Gastrocnemius medialis (tissue), 4 donors: ENCODE measurements at regions not wholly inside any gene's neighbourhood (a gene's known extent, or its start where the extent isn't known, plus 50 kb on each side); places are given as distances from the start of the nearest gene placed in this dataset.
"Not testable (repeated sequence)": the region's sequence is repeated elsewhere in the genome, so short reads cannot be mapped to it uniquely, and the experiment has no call there.

Source experiments
- ATAC-seq, 2 donors: fragments of 150-250 bp; one replicate each; pipeline ENCODE4 v1.9.1; 2016
- DNase-seq, 2 donors: peaks; one replicate each; pipeline ENCODE4 v3.0.0-alpha.2; 2019
- H3K27ac ChIP-seq, 4 donors: fragments of 200-600 bp; sonication (generic); 1 replicate in 1 of 4; 2 replicates in 3 of 4; pipeline ENCODE4 v1.5.1; 2016 to 2018; ENCODE audit warnings: mild to moderate bottlenecking in 2 of 4, moderate library complexity in 1 of 4
- H3K27me3 ChIP-seq, 3 donors: fragments of 200-600 bp; sonication (generic) in 2 of 3; 1 replicate in 1 of 3; 2 replicates in 2 of 3; pipeline versions ENCODE4 v1.5.1 to v1.6.0; 2016 to 2019; ENCODE audit warnings: mild to moderate bottlenecking in 1 of 3, moderate library complexity in 1 of 3
- H3K36me3 ChIP-seq, 2 donors: fragments of 200-600 bp; sonication (generic) in 1 of 2; one replicate each; pipeline ENCODE4 v1.5.1; 2017 to 2018
- H3K4me1 ChIP-seq, 2 donors: fragments of 200-600 bp; sonication (generic) in 1 of 2; one replicate each; pipeline ENCODE4 v1.5.1; 2016 to 2017; ENCODE audit warnings: mild to moderate bottlenecking in 2 of 2
- H3K4me3 ChIP-seq, 4 donors: fragments of 200-600 bp; sonication (generic) in 3 of 4; 1 replicate in 1 of 4; 2 replicates in 3 of 4; pipeline ENCODE4 v1.5.1; 2016 to 2019; ENCODE audit warnings: mild to moderate bottlenecking in 2 of 4
- H3K9me3 ChIP-seq, 3 donors: fragments of 200-600 bp; sonication (generic) in 2 of 3; 1 replicate in 1 of 3; 2 replicates in 2 of 3; pipeline ENCODE4 v1.5.1; 2016 to 2019
- CTCF ChIP-seq, 5 experiments: fragments of 450-650 bp in 3 of 5; fragments of 200-600 bp in 2 of 5; sonication (generic) in 2 of 5; IDR thresholded peaks in 4 of 5; conservative IDR thresholded peaks in 1 of 5; 1 replicate in 4 of 5; 2 replicates in 1 of 5; pipeline ENCODE4 v1.5.1; 2016 to 2019; ENCODE audit warnings: antibody characterized with exemption in 5 of 5, mild to moderate bottlenecking in 3 of 5, moderate library complexity in 3 of 5
- POLR2A ChIP-seq, 2 donors: fragments of 450-650 bp; IDR thresholded peaks; one replicate each; pipeline ENCODE4 v1.6.1; 2017; ENCODE audit warnings: antibody characterized with exemption in 2 of 2, mild to moderate bottlenecking in 2 of 2, moderate library complexity in 2 of 2
- in situ Hi-C, 4 donors: fragments of 200-750 bp; cut with MboI; loops; one replicate each; pipeline versions ENCODE4 v1.15.0 to v1.8.0; 2017; ENCODE audit warnings: low sequenced_read_pairs in 4 of 4
- intact Hi-C: fragments of 100-400 bp; cut with DNase I; formaldehyde crosslinking; loops from one replicate; pipeline ENCODE4 v1.15.1; 2023; ENCODE audit warnings: low total_unique reads

GRCh38 chr20:22691369-22692118 lies 107.2 kb upstream of the FOXA2 start:
- intact Hi-C loops (loop anchor here (1.0 to 10.0 kb wide), 5 partner anchors 353 to 649 kb away; partner anchors contain the start of gene THBD), in situ Hi-C loops (loop anchor here (5.0 to 25.0 kb wide), 6 partner anchors 346 to 746 kb away; partner anchors contain the start of genes SSTR4 (in 3 of the 4), THBD (in 3 of the 4) and CSTL1 (in 1 of the 4))
- Histone ChIP-seq H3K4me1 (peaks cover 6 to 12% of the 10 kb centered on the region in 2 donors), H3K36me3 (no peaks in the 10 kb centered on the region), H3K27me3 (no peaks in the 10 kb centered on the region), H3K27ac (no peak overlapping the region), H3K4me3 (peak overlapping the region; percentile 15 to 48 (median 37)), H3K9me3 (no peaks in the 10 kb centered on the region)
- ATAC-seq (peak; percentile 88 to 90), DNase-seq (peak; percentile 41 to 58)
- TF ChIP-seq CTCF (IDR thresholded peaks at IDR 0.05 in 4 of 5, conservative IDR thresholded peaks at IDR 0.05 in 1 of 5) (peak; percentile 83 to 93 (median 89)), POLR2A (IDR thresholded peaks at IDR 0.05) (no peak)

GRCh38 chr20:22692119-22692475 lies 107.7 kb upstream of the FOXA2 start:
- ATAC-seq (no peak), DNase-seq (no peak)
- Histone ChIP-seq H3K9me3 (no peaks in the 10 kb centered on the region), H3K4me1 (peaks cover 6 to 12% of the 10 kb centered on the region in 2 donors), H3K4me3 (peak overlapping the region; percentile 15 to 48 (median 37)), H3K36me3 (no peaks in the 10 kb centered on the region), H3K27ac (no peak overlapping the region), H3K27me3 (no peaks in the 10 kb centered on the region)
- intact Hi-C loops = loop anchor here (5.0 to 10.0 kb wide), 3 partner anchors 353 to 510 kb away; partner anchors contain the start of gene THBD
- in situ Hi-C loops = loop anchor here (5.0 to 25.0 kb wide), 6 partner anchors 345 to 745 kb away; partner anchors contain the start of genes SSTR4 (in 3 of the 4), THBD (in 3 of the 4) and CSTL1 (in 1 of the 4)
- no peak for TF ChIP-seq CTCF (IDR thresholded peaks at IDR 0.05 in 4 of 5, conservative IDR thresholded peaks at IDR 0.05 in 1 of 5)

- H3K36me3 ChIP-seq, ATAC-seq, H3K9me3 ChIP-seq, DNase-seq, H3K27ac ChIP-seq, H3K27me3 ChIP-seq, H3K4me3 ChIP-seq: not testable (repeated sequence)
- intact Hi-C loops = loop anchor here (5.0 to 10.0 kb wide), 3 partner anchors 352 to 510 kb away; partner anchors contain the start of gene THBD
- peaks cover 6 to 12% of the 10 kb centered on the region in 2 donors for H3K4me1 ChIP-seq
- in situ Hi-C loops = loop anchor here (5.0 to 25.0 kb wide), 6 partner anchors 345 to 745 kb away; partner anchors contain the start of genes SSTR4 (in 3 of the 4), THBD (in 3 of the 4) and CSTL1 (in 1 of the 4)
These were observed 108.2 kb upstream of the FOXA2 start for GRCh38 chr20:22692620-22693019.

GRCh38 chr20:22696759-22697158 lies 112.4 kb upstream of the FOXA2 start:
- Histone ChIP-seq H3K27ac (no peak overlapping the region), H3K36me3 (no peaks in the 10 kb centered on the region), H3K4me3 (no peak overlapping the region), H3K4me1 (peaks cover 6 to 12% of the 10 kb centered on the region in 2 donors), H3K9me3 (no peaks in the 10 kb centered on the region), H3K27me3 (no peaks in the 10 kb centered on the region)
- DNase-seq = no peak
- no peak for TF ChIP-seq CTCF (IDR thresholded peaks at IDR 0.05 in 4 of 5, conservative IDR thresholded peaks at IDR 0.05 in 1 of 5)
- no peak for TF ChIP-seq POLR2A (IDR thresholded peaks at IDR 0.05)
- no peak for ATAC-seq
- in situ Hi-C loops = loop anchor here (5.0 to 25.0 kb wide), 6 partner anchors 341 to 741 kb away; partner anchors contain the start of genes SSTR4 (in 3 of the 4), THBD (in 3 of the 4) and CSTL1 (in 1 of the 4)
- intact Hi-C loops = loop anchor here (10.0 kb wide), 1 partner anchor 348 kb away; the partner anchor contains the start of gene THBD
